AG10803 (cell line): ENCODE measurements at regions not wholly inside any gene's neighbourhood (a gene's known extent, or its start where the extent isn't known, plus 50 kb on each side); places are given as distances from the start of the nearest gene placed in this dataset.

Experiments used
- DNase-seq: peaks from one replicate; pipeline ENCODE4 v3.0.0; 2010; ENCODE audit warnings: low read depth
- H3K4me3 ChIP-seq: 2 replicates; pipeline ENCODE4 v1.5.1; 2011; ENCODE audit warnings: mild to moderate bottlenecking, low read length, control low read depth
- CTCF ChIP-seq: conservative IDR thresholded peaks from 2 replicates; pipeline ENCODE4 v1.5.1; 2011; ENCODE audit warnings: mild to moderate bottlenecking, low read length, control low read depth, inconsistent platforms

GRCh38 chr1:55346586-55346985 is 131.4 kb upstream of the USP24 start:
- DNase-seq = no peak
- H3K4me3 ChIP-seq = no peak overlapping the region
- TF ChIP-seq CTCF = no peak

GRCh38 chr1:55339681-55340080 is 124.5 kb upstream of the USP24 start:
- no peak for TF ChIP-seq CTCF
- H3K4me3 ChIP-seq = no peak overlapping the region
- no peak for DNase-seq

GRCh38 chr1:55338448-55338820 is 123.3 kb upstream of the USP24 start:
- DNase-seq = no peak
- TF ChIP-seq CTCF = no peak
- no peak overlapping the region for H3K4me3 ChIP-seq

GRCh38 chr1:55337801-55338447 is 122.8 kb upstream of the USP24 start:
- peak; percentile 54 for TF ChIP-seq CTCF
- H3K4me3 ChIP-seq = no peak overlapping the region
- peak; percentile 55 for DNase-seq

GRCh38 chr1:55334797-55335196 is 119.6 kb upstream of the USP24 start:
- no peak for TF ChIP-seq CTCF
- no peak for DNase-seq
- H3K4me3 ChIP-seq = no peak overlapping the region

GRCh38 chr1:55334160-55334559 is 119.0 kb upstream of the USP24 start:
- no peak for DNase-seq
- H3K4me3 ChIP-seq = no peak overlapping the region
- no peak for TF ChIP-seq CTCF

GRCh38 chr1:55333461-55333860 is 118.3 kb upstream of the USP24 start:
- TF ChIP-seq CTCF = no peak
- DNase-seq = no peak
- H3K4me3 ChIP-seq = no peak overlapping the region
